ENCODE measurements at regions not wholly inside any gene's neighbourhood (a gene's known extent, or its start where the extent isn't known, plus 50 kb on each side); places are given as distances from the start of the nearest gene placed in this dataset.

- no peak for ATAC-seq (ENCODE audit: low FRiP score)
- DNase-seq (ENCODE audit: low spot score), result no peak
Measured at GRCh38 chr7:94062372-94062771, 58.2 kb upstream of the BET1 start.

GRCh38 chr7:94064541-94065191 is 60.5 kb upstream of the BET1 start:
- no peak for TF ChIP-seq CTCF (IDR thresholded peaks at IDR 0.05)
- ATAC-seq (ENCODE audit: low FRiP score) (no peak), DNase-seq (ENCODE audit: low spot score) (no peak)

More at GRCh38 chr7:94062372-94062771, 58.2 kb upstream of the BET1 start:
- no peak for TF ChIP-seq CTCF (IDR thresholded peaks at IDR 0.05)

GRCh38 chr7:94067047-94067446 is 62.9 kb upstream of the BET1 start:
- no peak for ATAC-seq (ENCODE audit: low FRiP score)
- no peak for TF ChIP-seq CTCF (IDR thresholded peaks at IDR 0.05)
- no peak for DNase-seq (ENCODE audit: low spot score)

- DNase-seq (ENCODE audit: low spot score) (no peak), ATAC-seq (ENCODE audit: low FRiP score) (no peak)
- no peak for TF ChIP-seq CTCF (IDR thresholded peaks at IDR 0.05)
Measured at GRCh38 chr7:94067506-94067905, 63.4 kb upstream of the BET1 start.

GRCh38 chr7:94069162-94069739 is 65.1 kb upstream of the BET1 start:
- TF ChIP-seq CTCF (IDR thresholded peaks at IDR 0.05), result no peak
- ATAC-seq (ENCODE audit: low FRiP score) (no peak), DNase-seq (ENCODE audit: low spot score) (no peak)

GRCh38 chr7:94080551-94080950 is 76.4 kb upstream of the BET1 start:
- ATAC-seq (ENCODE audit: low FRiP score), result no peak
- no peak for TF ChIP-seq CTCF (IDR thresholded peaks at IDR 0.05)
- DNase-seq (ENCODE audit: low spot score), result no peak

GRCh38 chr7:94082126-94082525 is 78.0 kb upstream of the BET1 start:
- DNase-seq (ENCODE audit: low spot score) (no peak), ATAC-seq (ENCODE audit: low FRiP score) (no peak)
- TF ChIP-seq CTCF (IDR thresholded peaks at IDR 0.05), result no peak

Measured in omental fat pad (tissue), 3 donors.